ENCODE measurements at regions not wholly inside any gene's neighbourhood (a gene's known extent, or its start where the extent isn't known, plus 50 kb on each side); places are given as distances from the start of the nearest gene placed in this dataset.

DNA sequence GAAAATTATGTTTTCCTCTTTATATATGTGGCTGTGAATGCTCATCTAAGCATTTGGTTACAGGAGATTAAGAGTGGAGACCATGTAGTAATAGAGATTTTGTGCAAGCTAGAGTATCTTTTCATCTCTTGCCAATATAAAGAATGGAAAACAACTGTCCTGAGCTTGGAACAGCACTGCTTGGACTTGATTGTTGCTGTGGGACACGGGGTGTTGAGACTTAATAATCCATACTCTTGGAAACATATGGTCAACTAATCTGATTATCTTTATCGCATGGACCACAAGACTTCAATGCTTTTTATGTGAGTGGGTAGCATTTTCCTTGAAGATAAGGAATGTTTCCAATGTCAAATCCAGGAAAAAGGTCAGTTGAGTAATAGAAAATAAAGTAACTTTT lies 806.3 kb downstream of the DIPK2A start:
- Histone ChIP-seq H3K27ac (ENCODE audit: low read length, poor library complexity, severe bottlenecking) (no peak overlapping the region), H3K4ac (ENCODE audit: low read depth in 1 of 2, low read length in 2 of 2) (no peak overlapping the region), H3K9ac (ENCODE audit: low read length) (no peak overlapping the region), H2AK5ac (ENCODE audit: low read length, severe bottlenecking) (no peak overlapping the region), H3K4me2 (ENCODE audit: low read length, poor library complexity, severe bottlenecking) (no peak overlapping the region), H2BK5ac (ENCODE audit: low read depth, low read length, poor library complexity, severe bottlenecking) (no peak overlapping the region), H3K4me1 (ENCODE audit: control insufficient read depth, insufficient read depth, low read depth, low read length) (no peaks in the 10 kb centered on the region), H3K9me3 (ENCODE audit: control insufficient read depth, low read length) (no peaks in the 10 kb centered on the region), H3K4me3 (ENCODE audit: insufficient read depth in 1 of 2, low read depth in 1 of 2, low read length in 2 of 2) (no peak overlapping the region), H2BK120ac (ENCODE audit: low read depth, low read length) (no peak overlapping the region), H4K8ac (ENCODE audit: low read length) (no peak overlapping the region), H3K36me3 (ENCODE audit: control insufficient read depth in 1 of 2, insufficient read depth in 2 of 2, low read depth in 1 of 2, low read length in 2 of 2) (no peaks in the 10 kb centered on the region), H2BK15ac (ENCODE audit: low read depth, poor library complexity, severe bottlenecking) (no peak overlapping the region), H3K27me3 (ENCODE audit: control insufficient read depth in 1 of 2, insufficient read depth in 1 of 2, low read length in 2 of 2) (no peaks in the 10 kb centered on the region), H4K91ac (ENCODE audit: low read length) (no peak overlapping the region), H3K18ac (ENCODE audit: low read depth in 1 of 2, low read length in 2 of 2) (no peak overlapping the region), H2AFZ (ENCODE audit: low read depth, low read length) (no peak overlapping the region), H2BK12ac (ENCODE audit: low read length in 2 of 2) (no peak overlapping the region), H3K79me1 (replicated peaks; ENCODE audit: low read length, poor library complexity, severe bottlenecking) (no peaks in the 10 kb centered on the region), H3K23ac (ENCODE audit: low read length in 2 of 2) (no peak overlapping the region), H3K14ac (ENCODE audit: low read length in 2 of 2) (no peak overlapping the region)
- WGBS, result 100% methylated on average over 1 of the region's 2 CpGs
- no peak for DNase-seq

DNA sequence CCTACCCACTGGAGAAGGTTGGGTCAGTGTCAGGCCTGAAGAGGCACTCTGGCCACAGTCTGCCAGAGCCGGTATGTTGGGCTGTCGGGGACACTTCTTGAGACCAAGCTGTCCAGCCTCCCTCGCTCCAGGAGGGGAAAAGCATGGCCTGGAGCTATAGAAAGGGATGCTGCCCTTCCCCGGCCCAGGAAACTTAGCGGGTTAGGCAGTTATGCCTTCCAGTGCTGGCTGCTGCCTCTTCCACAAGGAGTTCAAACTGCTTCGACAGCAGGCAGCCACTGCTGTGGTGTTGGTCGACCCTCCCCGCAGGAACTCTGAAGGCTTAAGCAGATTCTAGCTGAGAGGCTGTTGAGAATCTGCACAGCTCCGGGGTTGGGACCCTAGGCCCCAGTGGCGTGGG lies 819.4 kb downstream of the DIPK2A start:
- no peaks in the 10 kb centered on the region for H3K36me3 ChIP-seq (ENCODE audit: control insufficient read depth in 1 of 2, insufficient read depth in 2 of 2, low read depth in 1 of 2, low read length in 2 of 2)
- no peaks in the 10 kb centered on the region for H3K4me1 ChIP-seq (ENCODE audit: control insufficient read depth, insufficient read depth, low read depth, low read length)
- DNase-seq, result no peak
- no peak overlapping the region for H3K4me2 ChIP-seq (ENCODE audit: low read length, poor library complexity, severe bottlenecking)
- H3K9ac ChIP-seq (ENCODE audit: low read length), result no peak overlapping the region
- no peaks in the 10 kb centered on the region for H3K27me3 ChIP-seq (ENCODE audit: control insufficient read depth in 1 of 2, insufficient read depth in 1 of 2, low read length in 2 of 2)
- H3K14ac ChIP-seq (ENCODE audit: low read length in 2 of 2), result no peak overlapping the region
- H2BK12ac ChIP-seq (ENCODE audit: low read length in 2 of 2), result no peak overlapping the region
- WGBS, result 86% methylated on average over 10 of the region's 10 CpGs
- H2BK5ac ChIP-seq (ENCODE audit: low read depth, low read length, poor library complexity, severe bottlenecking), result no peak overlapping the region
- H2BK120ac ChIP-seq (ENCODE audit: low read depth, low read length), result no peak overlapping the region
- H3K23ac ChIP-seq (ENCODE audit: low read length in 2 of 2), result no peak overlapping the region
- H4K8ac ChIP-seq (ENCODE audit: low read length), result no peak overlapping the region
- H2AK5ac ChIP-seq (ENCODE audit: low read length, severe bottlenecking), result no peak overlapping the region
- H3K4ac ChIP-seq (ENCODE audit: low read depth in 1 of 2, low read length in 2 of 2), result no peak overlapping the region
- H3K79me1 ChIP-seq (replicated peaks; ENCODE audit: low read length, poor library complexity, severe bottlenecking), result no peaks in the 10 kb centered on the region
- no peak overlapping the region for H2BK15ac ChIP-seq (ENCODE audit: low read depth, poor library complexity, severe bottlenecking)
- no peak overlapping the region for H4K91ac ChIP-seq (ENCODE audit: low read length)
- H2AFZ ChIP-seq (ENCODE audit: low read depth, low read length), result no peak overlapping the region
- H3K9me3 ChIP-seq (ENCODE audit: control insufficient read depth, low read length), result peaks cover 6% of the 10 kb centered on the region
- no peak overlapping the region for H3K27ac ChIP-seq (ENCODE audit: low read length, poor library complexity, severe bottlenecking)
- no peak overlapping the region for H3K4me3 ChIP-seq (ENCODE audit: insufficient read depth in 1 of 2, low read depth in 1 of 2, low read length in 2 of 2)
- H3K18ac ChIP-seq (ENCODE audit: low read depth in 1 of 2, low read length in 2 of 2), result no peak overlapping the region

DNA sequence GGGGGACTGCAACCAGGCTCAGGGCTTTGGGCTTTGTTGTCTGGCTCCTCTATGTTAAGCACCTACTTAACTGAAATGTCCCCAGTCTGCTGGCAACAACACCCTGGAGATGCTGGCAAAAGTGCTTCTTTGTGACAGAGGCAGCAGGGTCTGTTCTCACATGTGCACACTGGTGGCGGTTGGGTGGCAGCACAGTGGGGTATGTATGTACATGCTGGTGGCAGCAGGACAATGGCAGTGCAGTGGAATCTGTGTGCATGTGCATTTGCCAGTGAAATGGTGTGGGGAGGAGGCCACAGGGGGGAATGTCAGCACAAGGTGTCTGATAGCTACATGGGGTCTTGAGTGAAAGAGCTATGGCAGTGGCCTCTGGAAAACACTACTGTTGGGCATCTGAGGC lies 830.3 kb downstream of the DIPK2A start:
- no peaks in the 10 kb centered on the region for H3K9me3 ChIP-seq (ENCODE audit: control insufficient read depth, low read length)
- no peaks in the 10 kb centered on the region for H3K27me3 ChIP-seq (ENCODE audit: control insufficient read depth in 1 of 2, insufficient read depth in 1 of 2, low read length in 2 of 2)
- no peak overlapping the region for H4K8ac ChIP-seq (ENCODE audit: low read length)
- no peak overlapping the region for H3K4me2 ChIP-seq (ENCODE audit: low read length, poor library complexity, severe bottlenecking)
- H3K9ac ChIP-seq (ENCODE audit: low read length), result no peak overlapping the region
- H3K4ac ChIP-seq (ENCODE audit: low read depth in 1 of 2, low read length in 2 of 2), result no peak overlapping the region
- WGBS, result 93% methylated on average over 1 of the region's 1 CpG
- no peak overlapping the region for H3K27ac ChIP-seq (ENCODE audit: low read length, poor library complexity, severe bottlenecking)
- no peak overlapping the region for H2BK120ac ChIP-seq (ENCODE audit: low read depth, low read length)
- H3K4me1 ChIP-seq (ENCODE audit: control insufficient read depth, insufficient read depth, low read depth, low read length), result no peaks in the 10 kb centered on the region
- no peak overlapping the region for H3K14ac ChIP-seq (ENCODE audit: low read length in 2 of 2)
- no peak overlapping the region for H4K91ac ChIP-seq (ENCODE audit: low read length)
- no peaks in the 10 kb centered on the region for H3K36me3 ChIP-seq (ENCODE audit: control insufficient read depth in 1 of 2, insufficient read depth in 2 of 2, low read depth in 1 of 2, low read length in 2 of 2)
- no peak overlapping the region for H2AK5ac ChIP-seq (ENCODE audit: low read length, severe bottlenecking)
- H3K18ac ChIP-seq (ENCODE audit: low read depth in 1 of 2, low read length in 2 of 2), result no peak overlapping the region
- H2BK5ac ChIP-seq (ENCODE audit: low read depth, low read length, poor library complexity, severe bottlenecking), result no peak overlapping the region
- H2BK15ac ChIP-seq (ENCODE audit: low read depth, poor library complexity, severe bottlenecking), result no peak overlapping the region
- peak overlapping the region in 1 of 2 experiments; percentile 6 for H3K23ac ChIP-seq (ENCODE audit: low read length in 2 of 2)
- DNase-seq, result no peak
- no peak overlapping the region for H3K4me3 ChIP-seq (ENCODE audit: insufficient read depth in 1 of 2, low read depth in 1 of 2, low read length in 2 of 2)
- H2AFZ ChIP-seq (ENCODE audit: low read depth, low read length), result no peak overlapping the region
- H3K79me1 ChIP-seq (replicated peaks; ENCODE audit: low read length, poor library complexity, severe bottlenecking), result no peaks in the 10 kb centered on the region
- no peak overlapping the region for H2BK12ac ChIP-seq (ENCODE audit: low read length in 2 of 2)

DNA sequence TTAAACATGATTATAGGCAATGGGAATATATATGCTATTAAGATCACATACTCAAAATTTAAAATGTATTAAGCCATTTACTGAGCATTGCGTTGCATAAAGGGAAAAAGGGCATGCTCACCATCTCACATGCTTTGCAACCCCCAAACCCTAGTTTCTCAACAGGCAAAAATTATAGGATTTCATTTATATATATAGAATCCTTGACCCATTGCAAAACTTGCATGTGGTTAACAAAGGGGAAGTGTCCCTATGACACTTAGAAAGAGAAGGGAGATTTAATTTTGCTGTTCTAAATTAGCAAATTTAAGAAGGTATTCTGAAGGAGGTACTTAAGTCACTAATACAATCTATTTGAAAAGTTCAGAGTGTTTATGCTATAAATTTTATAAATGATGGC lies 837.8 kb downstream of the DIPK2A start:
- no peak overlapping the region for H2AK5ac ChIP-seq (ENCODE audit: low read length, severe bottlenecking)
- H3K27ac ChIP-seq (ENCODE audit: low read length, poor library complexity, severe bottlenecking), result no peak overlapping the region
- no peaks in the 10 kb centered on the region for H3K36me3 ChIP-seq (ENCODE audit: control insufficient read depth in 1 of 2, insufficient read depth in 2 of 2, low read depth in 1 of 2, low read length in 2 of 2)
- H3K4ac ChIP-seq (ENCODE audit: low read depth in 1 of 2, low read length in 2 of 2), result no peak overlapping the region
- no peak overlapping the region for H3K9ac ChIP-seq (ENCODE audit: low read length)
- peaks cover 4% of the 10 kb centered on the region for H3K9me3 ChIP-seq (ENCODE audit: control insufficient read depth, low read length)
- H3K27me3 ChIP-seq (ENCODE audit: control insufficient read depth in 1 of 2, insufficient read depth in 1 of 2, low read length in 2 of 2), result no peaks in the 10 kb centered on the region
- no peak overlapping the region for H3K23ac ChIP-seq (ENCODE audit: low read length in 2 of 2)
- no peak overlapping the region for H2AFZ ChIP-seq (ENCODE audit: low read depth, low read length)
- WGBS, result no CpG with 5 or more reads among the region's 1 CpG
- no peak overlapping the region for H3K4me3 ChIP-seq (ENCODE audit: insufficient read depth in 1 of 2, low read depth in 1 of 2, low read length in 2 of 2)
- no peak overlapping the region for H2BK15ac ChIP-seq (ENCODE audit: low read depth, poor library complexity, severe bottlenecking)
- no peak overlapping the region for H2BK12ac ChIP-seq (ENCODE audit: low read length in 2 of 2)
- H2BK5ac ChIP-seq (ENCODE audit: low read depth, low read length, poor library complexity, severe bottlenecking), result no peak overlapping the region
- no peaks in the 10 kb centered on the region for H3K79me1 ChIP-seq (replicated peaks; ENCODE audit: low read length, poor library complexity, severe bottlenecking)
- H4K8ac ChIP-seq (ENCODE audit: low read length), result no peak overlapping the region
- H2BK120ac ChIP-seq (ENCODE audit: low read depth, low read length), result no peak overlapping the region
- H3K4me2 ChIP-seq (ENCODE audit: low read length, poor library complexity, severe bottlenecking), result no peak overlapping the region
- no peak overlapping the region for H3K18ac ChIP-seq (ENCODE audit: low read depth in 1 of 2, low read length in 2 of 2)
- H4K91ac ChIP-seq (ENCODE audit: low read length), result no peak overlapping the region
- no peak for DNase-seq
- no peak overlapping the region for H3K14ac ChIP-seq (ENCODE audit: low read length in 2 of 2)
- no peaks in the 10 kb centered on the region for H3K4me1 ChIP-seq (ENCODE audit: control insufficient read depth, insufficient read depth, low read depth, low read length)
